Activated CD8-positive, alpha-beta memory T cell treated with anti-CD3 and anti-CD28 coated beads, Interleukin-2, amount 50 U/mL, for 48 hours (primary cell): ENCODE measurements at regions not wholly inside any gene's neighbourhood (a gene's known extent, or its start where the extent isn't known, plus 50 kb on each side); places are given as distances from the start of the nearest gene placed in this dataset.
"Not testable (repeated sequence)": the region's sequence is repeated elsewhere in the genome, so short reads cannot be mapped to it uniquely, and the experiment has no call there.

Source experiments
- DNase-seq: peaks from one replicate; pipeline ENCODE4 v3.0.0-alpha.2; 2020

DNA sequence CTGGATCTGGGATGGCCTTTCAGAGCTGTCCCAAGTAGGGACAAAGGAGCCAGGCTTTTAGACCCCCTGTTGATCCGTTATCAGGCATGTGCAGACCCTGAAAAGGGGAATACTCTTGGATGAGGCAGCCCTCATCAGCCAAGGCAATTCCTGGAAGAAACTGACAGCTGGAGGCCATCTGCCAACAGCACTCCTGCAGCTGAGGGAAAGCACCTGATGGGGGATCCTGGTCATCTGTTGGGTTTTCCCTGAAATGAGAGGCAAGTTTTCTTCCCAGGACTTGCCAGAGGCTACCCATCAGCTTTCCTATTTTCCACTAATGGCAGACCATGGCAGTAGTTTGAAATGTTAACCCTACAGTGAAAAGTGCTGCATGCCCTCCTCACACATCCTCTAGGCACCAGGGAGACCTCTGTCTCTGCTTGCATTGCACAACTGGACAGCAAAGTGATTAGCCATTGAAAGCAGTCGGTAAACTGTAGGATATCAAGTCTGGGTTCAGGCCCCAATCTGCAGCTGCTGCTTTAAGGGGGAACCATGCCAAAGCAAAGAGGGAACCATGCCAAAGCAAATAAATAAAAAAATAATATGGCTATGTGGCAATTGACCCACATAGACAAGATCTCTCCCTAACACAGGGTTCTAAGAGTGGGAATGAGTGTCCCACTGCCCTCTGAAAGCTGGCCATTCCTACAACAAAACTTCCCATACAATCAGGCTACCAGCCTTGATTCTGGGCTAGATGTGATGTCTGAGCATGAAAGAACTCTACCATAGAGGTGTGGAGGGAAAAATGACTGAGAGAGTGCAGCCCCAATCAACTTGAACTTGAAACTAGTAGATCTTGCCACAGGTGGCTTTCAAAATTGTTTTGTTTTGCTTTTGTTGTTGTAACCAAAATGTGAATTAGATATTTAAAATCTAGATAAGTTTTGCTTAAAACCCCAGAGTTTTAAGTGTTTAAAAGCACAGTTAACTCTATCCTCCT lies 232.0 kb upstream of the STT3B start:
- no peak for DNase-seq

DNA sequence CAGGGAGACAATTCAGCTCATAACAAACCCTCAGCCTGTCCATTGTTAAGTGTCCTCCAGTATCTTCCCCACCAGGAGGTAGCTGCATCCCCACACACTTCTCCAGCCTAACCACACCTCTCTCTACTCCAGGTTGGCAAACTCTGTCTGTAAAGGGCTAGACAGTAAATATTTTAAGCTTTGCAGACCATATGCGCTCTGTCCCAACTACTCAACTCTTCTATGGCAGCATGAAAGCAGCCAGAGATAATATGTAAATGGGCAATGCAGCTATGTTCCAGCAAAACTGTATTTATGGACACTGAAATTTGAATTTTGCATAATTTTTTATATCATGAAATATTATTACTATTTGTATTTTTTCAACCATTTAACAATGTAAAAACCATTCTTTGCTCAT lies 230.4 kb upstream of the STT3B start:
- no peak for DNase-seq

DNA sequence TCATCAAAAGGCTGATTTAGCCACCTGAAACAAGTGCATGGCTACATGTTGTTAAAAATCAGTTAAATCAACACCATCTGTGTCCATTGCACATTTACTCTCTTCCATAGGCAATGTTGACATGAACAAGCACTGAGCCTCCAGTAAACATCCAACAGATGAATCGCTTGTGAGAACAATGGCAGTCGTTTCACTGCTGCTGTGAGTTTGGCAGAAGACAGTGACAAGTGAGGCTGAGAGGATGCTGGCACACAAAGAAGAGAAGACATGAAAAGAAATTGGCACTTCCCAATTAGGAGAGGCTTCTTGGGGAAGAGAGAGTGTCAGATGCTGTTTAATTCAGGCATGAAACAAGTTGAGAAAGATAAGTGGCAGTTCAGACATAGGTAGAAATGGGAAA lies 227.4 kb upstream of the STT3B start:
- no peak for DNase-seq

DNA sequence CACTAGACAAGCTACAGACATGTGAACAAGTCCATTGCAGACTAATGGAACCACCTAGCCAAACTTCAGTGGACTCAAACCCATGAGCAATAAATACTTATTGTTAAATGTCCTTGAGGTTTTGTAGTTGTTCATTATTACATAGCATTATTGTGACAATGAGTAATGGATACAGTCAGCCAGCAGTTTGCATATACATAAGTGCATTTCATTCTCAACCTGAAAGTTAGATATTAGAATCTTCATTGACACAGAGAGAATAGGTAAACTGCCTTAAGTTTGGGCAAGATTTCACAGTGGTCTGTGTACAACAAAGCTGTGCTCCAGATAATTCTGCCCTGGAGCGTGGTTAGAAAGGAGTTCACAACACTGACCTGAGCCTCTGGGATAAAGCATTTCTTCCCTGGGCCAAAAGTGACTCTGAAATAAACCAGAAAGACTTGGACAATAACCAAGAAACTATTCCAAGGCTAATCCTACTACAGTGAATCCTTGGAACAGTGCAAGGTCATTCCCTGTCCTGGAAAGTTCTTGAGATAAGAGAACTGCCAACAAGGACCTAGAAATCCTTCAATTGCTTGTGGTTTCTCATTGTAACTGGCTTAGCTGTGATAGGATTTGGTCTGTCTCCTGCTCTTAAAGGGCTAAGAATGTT lies 225.5 kb upstream of the STT3B start:
- DNase-seq = no peak

DNA sequence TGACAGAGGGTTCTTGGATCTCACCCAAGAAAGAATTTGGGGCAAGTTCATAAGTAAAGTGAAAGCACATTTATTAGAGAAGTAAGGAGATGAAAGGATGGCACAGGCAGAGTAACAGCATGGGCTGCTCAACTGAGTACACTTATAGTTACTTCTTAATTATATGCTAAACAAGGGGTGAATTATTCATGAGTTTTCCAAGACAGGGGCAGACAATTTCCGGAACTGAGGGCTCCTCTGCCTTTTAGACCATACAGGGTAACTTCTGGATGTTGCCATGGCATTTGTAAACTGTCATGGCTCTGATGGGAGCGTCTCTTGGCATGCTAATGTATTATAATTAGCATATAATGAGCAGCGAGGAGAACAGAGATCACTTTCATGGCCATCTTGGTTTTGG lies 221.2 kb upstream of the STT3B start:
- DNase-seq = no peak

DNA sequence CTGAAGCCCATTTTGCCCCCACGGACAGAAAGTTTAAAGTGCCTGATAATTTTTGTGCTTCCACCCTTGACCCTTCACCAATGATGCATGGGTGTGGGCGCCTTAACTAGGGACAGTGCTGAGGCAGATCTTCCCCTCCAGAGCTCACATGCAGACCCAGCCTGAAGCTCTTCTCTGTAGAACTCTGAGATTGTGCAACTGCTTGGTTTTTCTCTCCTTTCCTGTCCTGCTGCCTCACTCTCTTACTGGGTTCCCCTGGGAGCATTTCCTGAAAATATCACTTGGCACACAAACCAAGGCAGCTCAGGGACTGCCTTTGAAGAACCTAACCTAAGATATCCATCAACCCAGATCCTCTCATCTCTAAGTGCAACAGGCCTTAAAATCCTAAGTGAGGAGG lies 220.3 kb upstream of the STT3B start:
- no peak for DNase-seq

DNA sequence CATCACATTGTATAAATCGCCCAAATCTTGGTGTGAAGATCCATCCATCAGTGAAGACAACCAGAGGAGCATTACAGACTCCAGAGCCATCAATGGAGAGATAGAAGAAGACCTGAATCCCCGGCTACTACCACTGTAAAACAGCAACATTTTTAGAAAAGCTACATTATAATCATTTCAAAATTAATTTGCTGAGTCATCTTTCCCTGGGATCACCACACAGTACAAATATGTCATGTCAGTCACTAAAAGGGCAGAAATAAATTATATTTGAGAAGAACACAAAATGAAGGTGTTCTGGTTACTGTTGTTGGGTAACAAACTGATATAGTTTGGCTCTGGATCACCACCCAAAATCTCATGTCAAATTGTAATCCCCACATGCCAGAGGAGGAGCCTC lies 218.5 kb upstream of the STT3B start:
- no peak for DNase-seq

DNA sequence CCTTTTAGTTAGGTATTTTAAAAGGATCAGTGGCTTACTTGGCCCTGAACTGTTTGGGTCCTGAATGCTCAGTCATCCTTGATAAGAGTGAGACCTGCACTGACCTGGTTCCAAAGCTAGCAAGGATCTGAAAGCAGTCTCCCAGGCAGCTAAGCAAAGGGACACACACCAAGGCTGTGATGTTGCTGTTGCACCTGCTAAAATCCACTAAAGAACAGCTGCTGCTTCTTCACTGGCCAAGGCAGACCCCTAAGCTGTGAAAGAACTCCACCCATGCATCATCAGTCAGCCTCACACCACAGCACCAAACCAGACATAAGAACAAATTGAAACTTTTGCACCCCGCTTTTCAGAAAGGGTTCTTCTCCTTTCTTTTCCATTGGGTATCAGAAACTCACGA lies 213.4 kb upstream of the STT3B start:
- DNase-seq = no peak

DNA sequence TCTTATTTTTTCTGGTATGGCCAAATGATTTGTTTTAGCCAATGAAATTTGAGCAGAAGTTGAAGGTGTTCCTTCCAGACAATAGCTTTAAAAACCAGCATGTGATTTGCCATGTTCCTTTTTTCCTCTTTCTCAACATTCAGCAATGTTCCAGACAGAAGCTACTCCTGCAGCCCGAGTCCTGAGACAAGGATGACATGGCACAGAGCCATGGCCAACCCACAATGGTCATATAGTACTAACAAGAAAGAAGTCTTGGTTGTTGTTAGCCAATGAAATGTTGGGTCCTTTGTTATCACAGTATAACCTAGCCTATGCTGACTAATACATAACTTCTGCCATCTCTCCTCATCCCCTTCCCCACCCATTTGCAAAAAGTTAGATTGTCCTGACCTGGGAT lies 211.1 kb upstream of the STT3B start:
- no peak for DNase-seq

DNA sequence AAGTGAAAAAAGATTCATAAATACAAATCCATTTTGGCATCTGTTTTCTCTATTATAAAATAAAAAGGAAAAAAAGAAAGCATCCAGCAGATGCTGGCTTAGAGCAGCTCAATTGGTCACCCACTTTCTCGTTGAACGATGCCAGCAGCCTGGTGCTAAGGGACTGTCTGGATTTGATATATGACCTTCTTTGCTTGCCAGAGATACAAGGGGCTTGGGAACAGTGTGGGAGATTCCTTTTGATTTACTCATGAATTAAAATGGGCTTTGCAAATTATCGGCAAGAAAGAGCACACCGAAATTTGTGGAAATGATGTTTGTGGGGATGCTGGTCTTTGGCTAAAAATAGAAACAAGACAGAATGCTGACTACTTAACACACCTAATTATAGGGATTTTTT lies 210.3 kb upstream of the STT3B start:
- DNase-seq = no peak

DNA sequence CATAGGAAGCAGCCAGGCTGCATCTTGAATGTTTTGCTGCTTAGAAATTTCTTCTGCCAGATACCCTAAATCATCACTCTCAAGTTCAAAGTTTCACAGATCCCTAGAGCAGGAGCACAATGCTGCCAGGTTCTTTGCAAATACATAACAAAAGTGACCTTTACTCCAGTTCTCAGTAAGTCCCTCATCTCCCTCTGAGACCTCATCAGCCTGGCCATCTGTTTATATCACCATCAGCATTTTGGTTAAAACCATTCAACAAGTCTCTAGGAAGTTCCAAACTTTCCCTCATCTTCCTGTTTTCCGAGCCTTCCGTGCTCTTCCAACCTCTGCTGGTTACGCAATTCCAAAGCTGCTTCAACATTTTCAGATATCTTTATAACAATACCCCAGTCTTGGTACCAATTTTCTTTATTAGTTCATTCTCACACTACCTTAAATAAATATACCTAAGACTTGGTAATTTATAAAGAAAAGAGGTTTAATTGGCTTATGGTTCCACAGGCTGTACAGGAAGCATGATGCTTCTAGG lies 204.8 kb upstream of the STT3B start:
- not testable (repeated sequence) for DNase-seq

DNA sequence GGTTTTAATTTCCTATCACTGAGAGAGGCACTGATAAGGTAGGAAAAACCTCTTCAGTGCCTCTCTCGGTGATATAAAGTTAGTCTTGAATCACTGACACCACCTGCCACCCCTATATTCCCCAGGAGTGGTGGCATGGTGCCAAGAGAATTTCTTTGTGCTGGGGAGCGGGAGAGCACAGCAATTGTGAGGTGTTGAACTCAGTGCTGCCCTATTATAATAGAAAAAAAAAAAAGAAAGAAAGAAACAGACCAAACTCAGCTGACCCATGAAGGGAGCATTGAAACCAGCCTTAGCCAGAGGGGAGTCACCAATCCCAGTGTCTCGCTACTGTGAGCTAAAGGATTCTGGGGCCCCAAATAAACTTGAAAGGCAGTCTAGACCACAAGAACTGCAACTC lies 201.4 kb upstream of the STT3B start:
- DNase-seq = no peak

DNA sequence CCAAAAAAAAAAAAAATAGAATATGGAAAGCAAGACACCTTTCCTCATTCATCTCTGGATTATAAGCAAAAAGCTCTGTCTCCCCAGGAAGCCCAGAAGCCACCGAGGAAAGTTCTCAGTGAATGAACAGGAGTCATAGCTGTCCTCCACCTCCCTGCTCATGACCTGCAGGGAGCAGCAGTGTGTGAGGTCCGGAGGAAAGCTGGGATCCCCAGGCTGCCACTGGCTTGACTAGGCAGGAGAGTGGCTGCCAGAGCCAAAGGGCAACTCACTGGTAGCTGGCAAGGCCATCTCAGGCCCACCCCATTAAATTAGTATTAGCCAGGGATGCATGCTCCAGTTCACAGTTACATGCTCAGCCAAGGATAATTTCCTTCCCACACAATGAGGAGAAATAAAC lies 191.6 kb upstream of the STT3B start:
- no peak for DNase-seq

DNA sequence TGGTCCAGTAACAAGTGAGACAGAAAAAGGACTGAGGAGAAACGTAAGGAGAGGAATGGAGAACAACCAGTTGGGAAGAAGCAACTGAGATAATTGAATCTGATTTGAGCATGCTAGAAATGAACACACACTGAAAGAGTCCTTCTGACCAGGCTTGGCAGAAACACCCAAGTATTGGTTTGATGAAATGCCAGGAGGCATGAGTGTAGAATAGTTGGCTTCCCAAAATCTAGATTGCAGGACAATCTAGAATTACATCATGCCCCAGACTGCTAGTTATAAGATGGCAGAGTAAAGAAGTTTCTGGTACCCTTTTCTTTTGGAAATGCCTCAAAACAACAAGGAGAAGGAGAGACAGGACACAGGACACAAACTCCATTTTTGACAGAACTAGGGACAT lies 189.7 kb upstream of the STT3B start:
- DNase-seq = no peak

DNA sequence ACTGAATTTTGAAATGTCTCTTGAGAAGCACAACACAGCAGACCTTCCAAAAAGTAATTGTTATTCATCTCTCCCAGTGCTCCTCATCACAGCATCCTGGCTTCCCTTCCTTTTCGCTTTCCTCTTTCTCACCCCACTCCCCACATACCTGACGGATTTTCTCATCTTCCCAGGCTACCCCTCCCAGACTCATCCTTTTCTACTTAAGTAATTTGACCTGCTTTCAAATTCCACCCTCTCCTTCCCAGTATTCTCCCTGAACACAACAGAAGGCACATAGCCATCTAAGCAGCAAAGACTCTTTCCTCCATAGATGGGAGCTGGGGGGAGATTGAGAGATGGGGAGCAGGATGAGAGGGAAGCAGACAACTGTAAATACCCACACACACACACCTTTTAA lies 187.1 kb upstream of the STT3B start:
- no peak for DNase-seq

DNA sequence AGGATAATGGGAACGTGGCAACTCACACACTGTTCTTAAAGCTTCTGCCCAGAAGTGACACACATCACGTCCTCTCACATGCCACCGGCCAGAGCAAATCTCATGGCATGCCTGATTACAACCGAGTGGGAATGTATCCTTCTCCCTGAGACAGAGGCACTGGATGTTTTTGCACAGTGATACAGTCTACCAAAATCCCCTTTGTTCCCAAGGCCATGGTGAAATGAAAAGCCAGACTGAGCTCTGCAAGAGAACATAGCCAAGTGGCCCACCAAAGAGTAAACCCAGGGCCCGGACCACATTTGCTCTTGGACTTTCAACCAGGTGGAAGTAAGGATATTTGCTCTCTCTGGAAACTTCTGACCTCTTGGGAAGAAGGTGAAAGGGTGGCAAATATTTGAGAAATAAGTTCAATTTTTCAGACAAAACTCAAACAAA lies 186.2 kb upstream of the STT3B start:
- DNase-seq = no peak

DNA sequence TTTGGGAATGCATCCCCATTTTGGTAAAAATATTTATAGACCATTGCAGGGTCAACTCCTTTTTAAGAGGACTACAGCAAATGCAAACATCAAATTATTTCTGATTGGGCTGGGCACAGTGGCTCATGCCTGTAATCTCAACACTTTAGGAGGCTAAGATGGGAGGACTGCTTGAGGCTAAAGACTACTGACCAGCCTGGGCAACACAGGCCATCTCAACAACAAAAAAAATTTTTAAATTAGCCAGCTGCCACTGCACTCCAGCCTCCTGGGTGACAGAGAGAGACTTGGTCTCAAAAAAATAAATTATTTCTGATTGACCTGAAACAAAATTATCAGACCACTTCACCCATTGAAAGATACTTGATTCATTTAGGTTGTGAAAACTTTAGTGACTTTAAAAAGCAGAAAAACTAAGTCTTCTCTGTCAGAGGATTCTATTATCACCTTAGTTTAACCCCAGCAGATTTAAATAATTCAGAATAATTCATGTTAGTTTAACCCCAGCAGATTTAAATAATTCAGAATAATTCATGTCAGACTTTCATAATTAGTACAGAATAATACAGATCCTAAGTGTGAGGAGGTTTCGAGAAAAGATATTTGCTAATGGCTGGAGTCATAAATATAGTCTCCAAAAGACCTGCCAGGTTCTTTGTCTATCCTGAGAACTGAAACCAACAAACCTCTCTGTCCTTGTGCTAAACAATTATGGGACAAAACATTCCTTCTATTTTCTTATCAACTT lies 183.6 kb upstream of the STT3B start:
- DNase-seq = no peak

DNA sequence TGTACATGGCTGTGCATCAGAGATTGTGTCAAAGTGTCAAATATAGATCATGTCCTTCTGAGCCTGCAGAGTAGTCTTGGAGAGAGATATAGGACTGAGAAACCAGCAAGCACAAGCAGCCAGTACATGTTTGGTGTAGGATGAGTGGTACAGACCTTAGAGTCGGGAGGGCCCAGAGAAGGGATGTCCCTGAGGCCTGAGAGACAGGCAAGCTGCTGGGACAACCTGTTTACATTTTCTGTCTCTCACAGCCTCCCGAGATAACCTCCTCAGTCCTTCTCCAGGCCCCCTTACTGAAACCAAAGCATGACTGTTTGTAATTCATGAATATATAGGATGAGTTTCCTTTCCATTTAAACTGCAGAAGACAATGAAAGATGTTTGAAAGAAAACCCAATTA lies 182.4 kb upstream of the STT3B start:
- no peak for DNase-seq

DNA sequence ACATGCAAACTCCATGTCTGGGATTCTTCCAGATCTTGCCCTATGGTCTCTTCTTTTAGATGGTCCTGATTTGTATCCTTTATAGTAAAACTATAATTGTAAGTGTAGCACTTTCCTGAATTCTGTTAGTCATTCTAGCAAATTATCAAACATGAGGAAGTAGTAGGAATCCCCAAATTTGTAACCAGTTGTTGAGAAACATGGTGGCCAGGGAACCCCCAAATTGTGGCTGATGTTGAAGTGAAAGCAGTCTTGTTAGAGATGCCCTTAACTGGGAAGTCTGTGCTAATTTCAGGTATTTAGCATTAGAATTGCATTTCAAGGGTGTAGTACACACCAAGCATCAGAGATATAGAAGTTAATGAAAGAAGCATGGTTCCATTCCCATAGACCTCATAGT lies 180.4 kb upstream of the STT3B start:
- DNase-seq = no peak

DNA sequence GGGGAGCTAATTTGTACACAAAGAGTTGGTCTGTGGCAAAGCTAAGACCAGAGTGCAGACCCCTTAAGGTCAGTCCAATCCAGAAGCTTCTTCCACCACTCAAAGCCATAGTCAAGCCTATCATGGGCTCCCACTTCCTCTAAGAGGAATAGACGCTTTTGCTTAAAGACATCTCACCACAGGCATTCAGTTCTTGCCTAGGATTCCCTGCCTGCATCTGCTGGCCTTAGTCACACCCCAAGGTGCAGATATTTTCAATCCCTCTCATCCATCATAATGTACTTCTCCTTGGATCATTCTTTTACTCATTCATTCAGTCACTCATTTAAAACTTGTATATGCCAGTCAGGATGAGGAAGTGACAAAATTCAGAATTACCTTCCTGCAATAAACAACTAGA lies 179.6 kb upstream of the STT3B start:
- DNase-seq = no peak

DNA sequence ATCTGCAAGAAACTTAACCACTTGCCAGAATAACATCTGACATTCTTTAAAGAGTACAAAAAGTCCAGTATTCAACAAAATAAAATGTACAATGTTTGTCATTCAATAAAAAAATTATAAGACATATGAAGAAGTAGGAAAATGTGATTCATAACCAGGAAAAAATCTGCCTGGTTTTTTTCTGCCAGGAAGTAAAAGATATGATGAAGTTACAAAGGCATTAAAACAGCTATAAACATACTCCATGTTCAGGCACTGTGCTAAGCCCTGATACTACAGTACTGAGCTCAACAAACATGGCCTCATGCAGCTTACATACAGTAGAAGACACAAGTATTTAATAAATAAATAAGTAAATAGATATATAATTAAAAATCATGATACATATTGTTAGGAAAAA lies 178.4 kb upstream of the STT3B start:
- no peak for DNase-seq

DNA sequence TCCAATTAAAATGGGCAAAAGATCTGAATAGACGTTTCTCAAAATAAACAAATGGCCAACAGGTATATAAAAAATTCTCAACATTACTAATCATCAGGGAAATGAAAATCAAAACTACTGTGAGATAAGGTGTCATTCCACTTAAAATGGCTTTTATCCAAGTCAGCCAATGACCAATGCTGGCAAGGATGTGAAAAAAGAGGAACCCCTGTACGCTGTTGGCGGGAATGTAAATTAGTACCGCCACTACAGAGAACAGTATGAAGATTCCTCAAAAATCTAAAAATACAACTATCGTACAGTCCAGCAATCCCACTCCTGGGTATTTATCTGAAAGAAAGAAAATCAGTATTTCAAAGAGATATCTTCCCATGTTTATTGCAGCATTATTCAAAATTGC lies 176.9 kb upstream of the STT3B start:
- DNase-seq = no peak

DNA sequence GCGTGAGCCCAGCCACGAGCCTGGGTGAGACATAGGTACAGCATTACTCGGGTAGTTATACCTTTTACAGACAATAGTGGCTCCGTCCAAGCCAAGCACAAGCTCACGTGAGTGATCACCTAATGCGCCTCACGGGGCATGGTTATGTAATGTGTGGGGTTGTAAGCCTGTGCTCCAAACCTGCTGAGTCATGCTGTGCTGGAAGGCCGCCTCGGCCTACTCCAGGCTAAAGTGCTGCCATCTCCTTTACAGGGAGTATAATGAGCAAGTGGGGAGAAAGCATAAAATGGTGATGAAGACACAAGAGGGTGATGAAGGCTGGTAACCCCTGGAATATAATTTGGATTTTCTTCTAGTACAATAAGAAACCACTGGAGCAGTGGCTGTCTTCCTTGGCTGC lies 175.8 kb upstream of the STT3B start:
- DNase-seq = no peak

DNA sequence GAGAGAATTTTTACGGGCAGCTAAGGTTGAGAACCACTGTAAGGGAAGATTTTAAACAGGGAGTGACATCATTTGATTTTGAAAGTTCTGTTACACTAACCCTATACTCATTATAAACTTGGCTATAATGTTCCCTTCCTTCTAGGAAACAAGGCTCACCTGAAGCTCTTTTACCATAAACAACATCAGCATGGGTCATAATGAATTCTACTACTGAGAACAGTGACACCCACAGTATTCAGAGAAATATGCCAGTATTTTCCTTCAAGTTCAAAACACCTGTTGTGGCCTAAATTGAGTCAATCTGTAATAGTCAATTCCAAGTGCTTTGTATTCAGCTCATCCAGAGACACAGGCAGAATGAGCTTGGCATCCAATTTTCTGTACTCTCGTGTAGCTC lies 175.3 kb upstream of the STT3B start:
- no peak for DNase-seq
